ENCODE measurements at regions not wholly inside any gene's neighbourhood (a gene's known extent, or its start where the extent isn't known, plus 50 kb on each side); places are given as distances from the start of the nearest gene placed in this dataset.

DNA sequence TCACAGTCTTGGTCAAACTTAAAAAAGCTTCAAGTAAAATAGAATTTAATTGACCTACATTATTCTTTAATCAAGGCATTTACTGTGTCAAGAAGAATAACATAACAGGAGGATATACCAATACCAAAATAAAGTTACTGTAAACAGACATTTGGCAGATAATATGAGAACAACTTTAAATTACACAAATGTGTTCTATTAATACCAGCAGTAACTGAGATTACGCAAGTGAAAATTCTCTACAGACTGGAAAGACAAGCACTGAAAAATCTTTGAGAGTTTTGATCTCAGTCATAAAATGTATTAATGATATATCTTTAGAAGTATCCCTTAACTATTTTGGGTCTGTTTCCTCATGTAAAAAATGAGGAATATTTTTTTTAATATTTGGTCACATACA, 169.2 kb upstream of the SOX5 start:
- DNase-seq = no peak

DNA sequence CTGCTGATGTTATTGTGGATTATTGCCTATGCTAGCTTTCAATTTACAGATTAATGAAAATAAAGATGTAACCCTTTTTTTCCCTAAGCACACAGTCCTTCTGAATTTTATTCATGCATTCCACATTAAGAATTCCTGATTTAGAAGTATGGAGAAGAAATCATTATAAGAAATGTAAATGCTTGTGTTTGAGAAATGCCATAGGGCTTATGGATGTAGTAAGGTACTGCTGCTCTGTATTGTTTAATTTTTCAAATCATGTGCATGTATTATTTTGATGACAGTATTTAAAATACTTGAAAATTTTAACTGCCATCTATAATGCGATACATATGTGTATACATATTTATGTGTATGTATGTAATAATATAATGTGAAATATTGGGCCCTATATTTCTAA, 167.1 kb upstream of the SOX5 start:
- no peak for DNase-seq

DNA sequence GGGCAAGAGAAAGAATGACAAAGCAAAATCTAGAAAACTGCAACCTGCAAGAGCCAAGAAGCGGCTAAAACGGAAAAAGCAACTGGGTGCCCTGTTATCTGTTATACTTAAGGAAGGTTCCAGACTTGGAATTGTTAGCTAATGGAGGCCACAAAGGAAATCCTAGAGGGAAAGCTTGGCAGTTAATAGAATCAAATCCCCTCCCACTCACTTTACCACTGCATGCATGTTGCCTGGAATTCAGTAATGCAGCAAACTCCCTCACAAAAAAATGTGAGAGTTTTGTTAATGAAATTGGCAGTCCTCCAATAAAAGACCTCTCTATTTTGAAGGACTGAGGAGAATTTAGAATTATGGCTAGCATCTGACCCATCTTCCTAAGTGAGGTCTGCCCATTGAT, 164.2 kb upstream of the SOX5 start:
- DNase-seq = no peak

DNA sequence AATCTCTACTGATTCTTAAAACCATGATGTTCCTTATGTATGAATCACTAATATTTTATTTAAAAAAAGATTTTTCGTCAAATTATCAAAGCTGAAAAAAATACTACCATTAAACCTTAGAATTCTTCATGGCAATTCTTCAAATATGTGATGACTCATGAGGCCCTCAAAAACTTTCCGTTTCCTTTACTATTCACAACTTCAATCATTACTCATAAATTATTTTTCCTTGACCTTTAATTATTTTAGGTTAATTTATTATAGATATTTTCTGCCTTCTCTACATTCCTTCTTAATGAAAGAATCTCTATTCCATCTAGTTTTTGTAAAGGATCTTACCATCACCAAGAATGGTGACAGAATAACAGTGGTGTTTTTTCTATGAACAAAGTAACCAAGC, 162.1 kb upstream of the SOX5 start:
- DNase-seq = no peak

DNA sequence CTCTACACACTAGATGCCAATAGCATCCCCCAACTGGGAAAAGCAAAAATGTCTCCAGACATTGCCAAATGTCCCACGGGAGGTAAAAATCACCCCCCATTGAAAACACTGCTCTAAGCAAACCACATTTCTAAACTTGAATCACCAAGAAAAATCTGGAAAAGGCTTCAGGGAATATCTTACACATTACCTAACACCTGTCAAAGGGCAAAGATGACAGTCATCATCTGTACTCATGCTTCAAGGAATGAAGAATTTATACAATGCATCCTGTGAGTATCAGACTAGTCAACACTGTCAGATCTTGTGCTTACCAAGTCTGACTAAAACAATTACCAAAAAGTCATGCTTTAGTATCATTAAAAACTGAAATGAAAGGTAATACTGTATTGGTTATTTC, 161.6 kb upstream of the SOX5 start:
- no peak for DNase-seq

DNA sequence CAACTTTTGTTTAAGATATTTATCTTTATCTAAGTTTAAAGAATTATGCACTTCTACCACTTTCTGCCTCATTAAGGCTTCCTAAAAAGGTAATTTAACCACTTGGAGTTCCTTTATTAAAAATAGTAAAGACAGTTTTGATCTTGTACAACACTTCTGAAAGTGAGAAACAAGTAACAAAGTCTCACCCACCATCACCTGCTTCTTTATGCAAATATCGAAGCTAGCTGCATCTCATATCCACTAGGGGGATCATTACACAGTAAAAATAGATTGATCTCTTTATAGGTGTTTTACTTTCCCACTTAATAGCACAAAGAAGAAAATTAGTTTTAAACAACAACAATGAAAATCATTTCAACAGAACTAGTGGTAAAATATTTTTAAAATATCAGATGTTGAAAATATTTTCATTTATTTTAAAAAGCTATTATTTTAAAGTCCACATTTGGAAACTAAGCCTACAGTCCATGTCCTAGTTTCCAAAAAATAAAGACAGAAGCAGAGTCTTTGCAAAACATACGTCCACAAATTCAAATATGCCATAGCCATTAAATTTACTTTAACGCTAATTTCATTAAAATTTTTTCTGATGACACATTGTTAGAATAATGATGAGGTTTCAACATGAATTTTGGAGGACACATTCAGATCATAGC, 160.0 kb upstream of the SOX5 start:
- peak; percentile 47 for DNase-seq

DNA sequence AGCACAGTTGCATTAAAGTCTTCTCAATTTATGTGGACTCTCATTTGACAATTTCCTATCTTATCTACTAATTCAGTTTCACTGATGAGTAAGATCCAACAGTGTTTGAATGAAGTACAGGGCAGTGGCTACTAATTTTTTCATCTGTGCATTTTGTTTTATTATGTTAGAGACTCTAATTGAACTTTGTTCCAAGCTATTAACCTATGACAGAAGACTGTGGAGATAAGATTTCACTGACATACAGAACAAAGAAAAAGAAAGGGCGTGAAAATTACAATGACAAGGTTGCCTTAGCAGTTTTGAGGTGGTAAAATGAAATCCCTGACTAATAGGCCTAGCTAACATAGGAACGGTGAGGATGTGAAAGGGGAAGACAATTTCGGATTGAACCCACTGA, 153.2 kb upstream of the SOX5 start:
- no peak for DNase-seq

DNA sequence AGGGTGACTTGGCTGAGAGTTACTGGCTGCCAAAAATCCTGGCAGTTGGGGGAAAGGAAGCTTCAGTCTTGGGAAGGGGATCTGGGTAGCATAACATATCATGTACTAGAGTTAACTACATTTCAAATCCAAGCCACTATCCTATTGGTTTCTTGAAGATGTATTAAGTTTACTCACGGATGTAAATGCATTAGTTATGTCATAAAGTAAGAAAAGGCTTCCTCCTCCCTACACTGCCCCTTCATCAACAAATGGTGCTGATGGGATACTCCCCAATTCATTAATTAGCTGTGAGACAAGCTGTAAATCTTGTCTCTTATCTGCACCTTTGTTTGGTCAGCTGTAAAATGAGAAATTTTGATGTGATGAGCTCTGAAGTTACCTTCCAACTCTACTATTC, 150.1 kb upstream of the SOX5 start:
- no peak for DNase-seq

DNA sequence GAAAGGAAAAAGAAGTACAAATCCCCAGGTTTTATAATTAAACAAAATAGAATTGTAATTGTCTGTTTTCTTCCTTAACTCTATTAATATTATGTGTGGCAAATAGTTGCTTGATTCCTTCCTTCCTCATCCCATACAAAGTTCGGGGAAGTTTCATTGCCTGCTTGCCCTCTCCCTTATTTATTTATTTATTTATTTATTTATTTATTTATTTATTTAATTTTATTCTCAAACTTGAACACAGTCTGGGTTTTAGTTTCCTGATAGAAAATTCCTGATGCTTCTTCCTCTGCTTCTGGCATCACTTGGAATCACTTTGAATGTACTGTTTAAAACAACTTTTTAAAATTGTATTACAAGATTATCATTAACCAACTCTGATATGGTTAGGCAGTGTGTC, 145.8 kb upstream of the SOX5 start:
- DNase-seq = no peak

DNA sequence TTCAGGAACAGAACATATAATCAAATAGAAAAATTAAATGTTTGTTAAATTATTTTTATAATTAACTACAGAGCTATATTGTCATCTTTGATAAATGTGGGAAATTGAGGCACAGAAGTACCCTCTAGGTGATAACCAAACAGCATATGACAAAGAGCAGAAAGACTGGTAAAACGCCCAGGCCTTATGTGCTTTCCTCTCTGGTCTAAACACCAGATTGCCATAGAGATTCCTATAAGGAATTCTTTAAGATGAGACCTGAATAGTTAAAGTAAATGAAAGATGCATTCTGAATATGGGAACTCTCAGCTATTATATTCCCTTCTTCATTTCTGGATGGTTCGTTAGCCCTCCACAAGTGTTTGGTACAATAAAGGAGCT, 140.0 kb upstream of the SOX5 start:
- no peak for DNase-seq

DNA sequence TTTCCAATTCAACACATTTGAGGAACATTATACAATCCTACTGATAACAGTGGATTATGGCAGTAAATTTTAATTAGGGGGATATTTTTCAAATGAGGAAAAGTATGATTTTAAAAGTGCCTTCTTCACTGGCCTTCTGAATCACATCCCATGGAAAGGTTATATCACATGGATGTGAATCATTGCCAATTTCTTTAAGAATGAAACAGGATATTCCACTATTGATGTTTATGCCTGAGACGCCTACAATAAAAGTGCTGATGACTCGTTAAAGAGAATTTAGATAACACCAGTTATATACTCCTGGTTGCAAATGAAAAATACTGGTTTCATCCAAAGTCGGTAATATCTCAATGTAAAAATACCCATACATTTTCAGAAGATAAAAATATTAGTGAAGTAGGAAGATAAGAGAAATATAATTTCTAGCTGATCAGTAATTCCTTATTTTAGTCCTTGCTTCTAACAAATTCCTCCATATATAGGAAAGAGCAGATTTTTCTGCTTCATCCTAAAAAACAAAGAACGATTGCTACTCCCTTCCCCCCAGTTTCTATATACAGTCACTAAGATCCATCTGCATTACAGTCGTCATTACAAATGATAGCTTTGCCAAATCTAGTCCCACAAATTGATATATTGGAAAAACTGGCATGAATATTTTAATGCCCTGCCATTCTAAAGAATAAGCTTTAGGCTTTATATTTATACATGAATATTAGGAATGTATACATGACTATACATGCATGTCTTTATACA, 139.5 kb upstream of the SOX5 start:
- DNase-seq = no peak

DNA sequence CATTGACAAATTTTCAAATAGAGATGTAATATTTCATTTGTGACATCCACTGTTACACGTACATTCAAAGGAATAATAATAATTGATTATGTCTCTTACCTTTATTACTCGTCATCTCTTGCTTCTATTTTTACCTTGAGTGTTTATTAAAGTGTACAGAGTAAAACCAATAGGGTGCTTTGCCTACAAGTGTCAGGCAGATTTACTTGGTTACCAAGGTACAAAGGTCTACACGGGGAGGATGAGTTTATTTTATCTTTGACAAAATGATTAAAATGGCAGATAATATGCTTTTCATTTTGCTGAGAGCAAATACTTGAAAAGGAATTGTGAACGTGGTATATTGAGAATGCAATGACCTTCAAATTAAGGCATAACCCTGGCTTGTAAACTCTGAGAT, 137.8 kb upstream of the SOX5 start:
- no peak for DNase-seq

DNA sequence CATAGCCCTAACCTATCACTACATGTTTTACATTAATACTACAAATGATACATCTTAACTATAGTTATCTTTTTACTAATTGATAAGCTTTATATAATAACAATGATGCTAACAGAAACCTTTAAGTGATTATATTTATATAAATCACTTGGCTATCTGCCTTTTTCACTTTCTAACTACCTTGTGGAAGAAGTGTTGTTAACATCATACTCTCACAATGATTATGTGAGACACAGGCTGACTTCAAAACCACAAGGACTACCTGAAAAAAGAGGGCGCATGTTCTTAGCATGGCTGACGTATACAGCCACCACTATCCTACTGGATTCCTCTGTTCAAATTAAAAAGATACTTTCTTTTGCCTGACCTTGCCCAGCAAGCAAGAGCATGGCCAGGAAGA, 135.3 kb upstream of the SOX5 start:
- DNase-seq = no peak

DNA sequence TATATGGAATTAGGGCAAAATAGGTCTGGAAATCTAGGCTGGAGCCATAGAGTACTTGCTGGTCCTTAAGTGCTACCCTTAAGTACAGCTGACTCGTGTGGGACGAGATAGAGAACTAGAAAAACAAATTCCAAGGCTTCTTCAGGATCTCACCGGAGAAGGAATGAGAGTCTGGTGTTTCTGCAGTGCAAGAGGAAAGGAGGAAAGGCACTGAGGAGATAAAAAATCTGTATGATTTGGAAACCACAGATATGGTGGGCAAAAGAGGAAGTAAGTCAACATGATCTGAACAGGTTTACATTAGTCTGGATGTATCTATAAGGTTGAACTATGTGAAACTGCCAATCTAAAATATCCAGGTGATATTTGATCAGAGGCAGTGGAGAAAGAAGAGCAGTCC, 134.4 kb upstream of the SOX5 start:
- DNase-seq = no peak

DNA sequence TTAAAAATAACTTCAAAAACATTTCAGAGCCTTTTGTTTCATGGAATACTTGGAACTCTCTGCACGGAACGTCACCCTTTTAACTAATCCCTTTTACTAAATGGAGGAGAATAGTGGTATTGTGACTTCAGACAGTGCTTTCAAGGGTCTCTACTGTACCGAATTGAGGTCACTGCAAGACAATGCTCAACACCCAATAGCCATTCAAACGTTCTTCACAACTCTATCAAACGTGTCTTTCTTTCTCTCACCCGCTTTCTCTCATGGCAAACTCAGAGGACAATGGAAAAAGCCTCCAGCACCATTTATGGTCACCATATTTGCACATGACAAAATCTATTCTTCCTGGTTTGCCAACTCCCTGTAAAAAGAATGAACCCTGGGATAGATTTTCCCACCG, 132.1 kb upstream of the SOX5 start:
- DNase-seq = no peak

DNA sequence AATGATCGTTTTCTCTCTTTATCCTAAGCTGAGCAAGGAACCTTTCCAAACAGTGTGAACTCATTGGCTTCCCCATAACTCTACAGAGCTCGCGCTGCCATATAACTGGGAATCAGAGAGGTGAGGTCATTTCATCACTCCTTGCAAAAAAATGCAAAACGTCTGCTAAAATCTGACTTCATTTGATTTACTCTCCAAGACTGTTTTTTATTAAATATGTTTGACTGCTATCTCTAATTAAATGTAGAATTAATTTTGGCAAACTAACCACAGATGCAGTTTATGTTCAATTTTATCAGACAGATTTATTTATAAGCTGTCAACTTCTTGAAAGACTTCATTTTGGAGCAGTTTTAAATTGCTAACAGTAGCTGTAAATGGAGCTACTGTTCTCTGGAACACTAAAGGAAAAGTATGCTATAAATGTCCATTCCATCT, 131.6 kb upstream of the SOX5 start:
- DNase-seq = no peak

DNA sequence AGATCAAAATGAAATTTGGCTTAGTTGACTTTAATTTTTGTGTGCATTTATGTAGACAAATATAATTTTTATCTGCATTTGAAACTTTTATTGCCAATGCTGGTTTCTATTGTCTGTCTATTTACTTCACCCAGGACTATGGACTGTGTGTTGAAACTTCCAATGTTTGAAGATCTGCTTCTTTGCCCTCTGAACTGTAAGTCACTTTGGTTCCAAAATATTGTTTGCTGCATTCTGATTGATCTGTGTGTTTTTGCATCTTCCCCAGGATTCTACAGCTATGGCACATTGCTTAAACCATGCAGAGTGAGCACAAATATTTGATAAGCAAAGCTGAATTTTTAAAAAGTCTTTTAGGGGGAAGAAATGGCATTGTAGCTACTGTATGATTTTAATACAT, 131.0 kb upstream of the SOX5 start:
- no peak for DNase-seq

DNA sequence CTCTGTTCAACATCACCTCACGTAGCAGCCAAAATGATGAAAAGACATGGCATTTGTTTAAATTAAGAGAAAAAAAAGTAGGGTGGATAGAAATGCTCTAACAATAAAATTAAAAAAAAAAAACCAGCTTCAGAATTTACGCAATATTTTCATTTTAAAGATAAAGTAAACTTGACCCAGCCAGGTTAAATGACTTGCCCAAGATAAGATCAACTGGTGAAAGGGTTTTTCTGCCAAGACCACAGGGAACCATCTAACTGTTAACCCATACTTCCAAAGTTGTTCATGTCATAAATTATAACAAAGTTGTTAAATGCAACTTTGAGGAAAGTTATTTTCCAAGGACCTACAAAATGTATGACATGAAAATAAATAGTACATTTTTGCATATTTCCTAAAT, 129.6 kb upstream of the SOX5 start:
- no peak for DNase-seq

DNA sequence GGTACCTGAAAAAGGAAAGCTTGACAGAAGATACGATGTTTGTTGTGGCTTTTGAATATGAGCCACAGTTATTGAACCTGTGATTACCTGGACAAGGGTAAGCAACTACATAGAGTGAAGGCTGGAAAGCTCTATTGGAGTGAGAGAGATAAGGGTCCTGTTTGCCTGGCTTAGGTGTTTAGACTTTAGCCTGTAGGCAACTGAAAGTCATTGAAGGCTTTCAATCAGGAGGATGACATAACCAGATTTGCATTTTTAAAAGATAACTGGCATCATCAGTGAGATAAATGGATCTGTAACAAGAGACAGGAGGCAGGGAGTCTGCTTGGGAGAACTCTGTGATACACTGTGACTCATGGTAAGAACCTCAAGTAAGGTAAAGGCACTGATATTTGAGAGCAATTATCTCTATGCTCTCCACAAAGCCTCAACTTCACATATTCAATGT, 128.9 kb upstream of the SOX5 start:
- DNase-seq = no peak

DNA sequence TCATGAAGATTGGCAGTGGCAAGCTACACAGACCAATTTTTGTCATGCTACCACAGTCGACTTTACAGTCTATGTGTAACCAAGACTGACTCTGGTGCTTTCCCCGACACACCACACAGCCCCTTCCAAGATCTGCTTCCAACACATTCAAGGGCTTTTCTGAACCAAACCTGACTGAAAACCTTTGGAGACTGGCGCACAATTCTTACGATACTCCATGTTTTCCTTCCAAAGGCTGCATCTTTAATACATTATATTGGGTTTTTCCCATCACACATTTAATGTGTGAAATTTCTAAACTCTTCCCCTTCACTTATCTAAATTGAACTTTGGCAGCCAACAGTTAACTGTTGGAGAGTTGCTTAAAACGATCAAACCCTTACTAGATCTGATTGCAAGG, 127.7 kb upstream of the SOX5 start:
- no peak for DNase-seq

DNA sequence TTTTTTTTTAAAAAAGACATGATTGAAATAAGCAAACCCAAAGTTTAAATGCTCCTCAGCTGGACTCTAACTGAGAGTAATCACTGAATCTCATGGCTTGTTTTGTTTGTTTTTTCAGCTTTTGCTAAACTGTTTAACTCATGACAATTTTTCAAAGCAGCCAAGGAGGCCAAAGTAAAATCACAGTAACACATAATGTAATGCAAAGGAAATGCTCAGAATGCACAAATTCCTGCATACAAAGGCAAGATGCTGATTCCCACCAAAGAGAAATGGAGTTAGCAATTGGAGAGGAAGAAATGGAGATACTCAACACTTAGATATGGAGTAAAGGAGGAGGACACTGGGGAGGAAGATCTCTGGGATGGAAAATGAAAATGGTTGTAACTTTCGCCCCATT, 126.2 kb upstream of the SOX5 start:
- DNase-seq = no peak

DNA sequence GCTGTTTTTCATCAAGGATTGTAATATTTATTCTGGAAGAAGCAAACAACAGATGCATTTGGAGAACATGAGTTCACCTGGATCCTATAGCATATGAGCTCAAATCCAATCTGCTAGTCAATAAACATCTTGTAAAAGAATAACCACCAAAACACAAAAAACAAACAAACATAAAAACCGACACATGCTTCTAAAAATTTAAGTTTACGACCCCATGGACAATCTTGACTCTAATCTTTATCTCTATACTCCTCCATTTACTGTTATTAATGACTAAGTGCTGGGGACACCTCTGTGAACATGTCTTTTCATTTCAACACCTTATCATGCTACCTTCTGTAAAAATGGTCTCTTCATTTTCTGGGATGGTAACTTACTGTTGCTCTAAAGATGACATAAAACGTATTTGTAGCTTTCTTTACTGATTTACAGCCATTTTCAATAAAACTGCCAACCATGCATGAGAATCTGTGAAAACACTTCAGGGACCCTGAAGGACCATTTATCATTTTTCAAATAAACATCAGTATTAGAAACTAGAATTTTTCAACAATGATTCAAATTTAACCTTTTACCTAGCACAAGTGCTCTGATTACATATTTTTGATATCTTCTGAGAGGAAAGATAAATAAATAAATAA, 123.8 kb upstream of the SOX5 start:
- DNase-seq = no peak

DNA sequence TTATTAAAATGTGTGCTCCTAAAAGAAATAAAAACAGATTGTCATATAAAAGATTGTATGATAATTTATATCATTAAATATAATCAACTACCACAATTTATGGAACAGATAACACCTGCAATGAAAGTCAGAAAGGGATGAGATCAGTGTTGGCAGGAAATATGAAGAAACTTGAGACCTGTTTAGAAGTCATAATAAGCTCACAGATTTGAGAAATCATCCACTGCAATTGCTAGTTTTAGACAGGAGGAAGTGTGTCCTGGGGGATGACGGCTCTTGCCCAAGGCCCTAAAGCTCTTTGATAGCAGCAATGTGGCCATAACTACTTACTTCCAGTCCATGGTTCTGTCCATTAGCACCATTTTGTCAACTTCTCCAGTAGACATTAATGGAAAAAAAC, 122.8 kb upstream of the SOX5 start:
- DNase-seq = no peak

DNA sequence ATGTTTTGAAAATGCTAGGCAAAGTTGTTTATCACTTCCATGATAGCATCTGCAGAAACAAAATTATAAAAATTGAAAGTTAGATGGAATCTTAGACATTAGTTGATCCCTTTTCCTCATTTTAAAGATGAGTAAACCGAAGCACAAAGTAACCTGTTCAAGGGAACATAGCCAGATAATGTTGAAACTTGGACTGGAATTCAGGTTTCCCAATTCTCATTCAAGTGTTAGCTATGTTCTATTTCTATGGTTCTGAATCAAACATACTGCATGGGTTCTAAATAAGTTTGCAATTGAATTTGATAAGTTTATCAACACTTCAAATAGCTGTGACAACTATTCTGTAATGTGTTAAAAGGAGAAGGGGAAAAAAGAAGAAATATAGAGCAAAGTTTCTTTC, 122.4 kb upstream of the SOX5 start:
- DNase-seq = no peak
